SK-N-MC (cell line): ENCODE measurements at regions not wholly inside any gene's neighbourhood (a gene's known extent, or its start where the extent isn't known, plus 50 kb on each side); places are given as distances from the start of the nearest gene placed in this dataset.
"Not testable (repeated sequence)": the region's sequence is repeated elsewhere in the genome, so short reads cannot be mapped to it uniquely, and the experiment has no call there.

ENCODE experiments used
- EZH2 ChIP-seq: fragments of 200-600 bp; sonication (generic); IDR thresholded peaks from one replicate; pipeline ENCODE4 v1.6.1; 2017; ENCODE audit warnings: antibody characterized with exemption
- POLR2AphosphoS5 ChIP-seq: IDR thresholded peaks from 2 replicates; pipeline ENCODE4 v1.6.1; 2012; ENCODE audit warnings: mild to moderate bottlenecking, low read depth, low read length, borderline replicate concordance

- not testable (repeated sequence) for TF ChIP-seq EZH2, POLR2AphosphoS5
Measured at GRCh38 chr2:87318814-87319491, 297.3 kb upstream of the PLGLB1 start.
